ENCODE measurements at regions not wholly inside any gene's neighbourhood (a gene's known extent, or its start where the extent isn't known, plus 50 kb on each side); places are given as distances from the start of the nearest gene placed in this dataset.

DNA sequence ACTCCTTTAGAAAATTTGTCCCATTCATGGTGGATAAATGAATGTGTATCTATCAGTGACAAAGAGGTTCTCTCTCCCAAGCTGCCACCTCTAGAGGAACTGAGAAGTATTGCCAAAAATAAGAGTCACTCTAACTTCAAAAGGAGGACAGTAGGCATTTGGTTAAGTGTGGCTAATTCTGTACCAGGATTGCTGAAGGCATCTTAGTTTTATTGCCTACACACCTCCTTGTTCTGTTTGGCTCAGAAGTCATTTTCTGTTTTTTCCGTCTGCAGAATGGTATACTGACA lies 189.0 kb upstream of the MPPED2 start:
- Histone ChIP-seq H3K27me3 (ENCODE audit: insufficient read depth, poor library complexity, severe bottlenecking) (no peaks in the 10 kb centered on the region), H3K27ac (replicated peaks) (no peak overlapping the region), H3K4me3 (replicated peaks; ENCODE audit: insufficient read depth, low read length) (no peak overlapping the region)
- no peak for DNase-seq (ENCODE audit: low read depth in 1 of 2, low spot score in 1 of 2)
- TF ChIP-seq SPI1 (IDR thresholded peaks at IDR 0.05; ENCODE audit: borderline replicate concordance, low read depth) = no peak
- TF ChIP-seq REST (IDR thresholded peaks at IDR 0.05; ENCODE audit: insufficient replicate concordance, low read depth) = no peak
- TF ChIP-seq, protein P1, sequence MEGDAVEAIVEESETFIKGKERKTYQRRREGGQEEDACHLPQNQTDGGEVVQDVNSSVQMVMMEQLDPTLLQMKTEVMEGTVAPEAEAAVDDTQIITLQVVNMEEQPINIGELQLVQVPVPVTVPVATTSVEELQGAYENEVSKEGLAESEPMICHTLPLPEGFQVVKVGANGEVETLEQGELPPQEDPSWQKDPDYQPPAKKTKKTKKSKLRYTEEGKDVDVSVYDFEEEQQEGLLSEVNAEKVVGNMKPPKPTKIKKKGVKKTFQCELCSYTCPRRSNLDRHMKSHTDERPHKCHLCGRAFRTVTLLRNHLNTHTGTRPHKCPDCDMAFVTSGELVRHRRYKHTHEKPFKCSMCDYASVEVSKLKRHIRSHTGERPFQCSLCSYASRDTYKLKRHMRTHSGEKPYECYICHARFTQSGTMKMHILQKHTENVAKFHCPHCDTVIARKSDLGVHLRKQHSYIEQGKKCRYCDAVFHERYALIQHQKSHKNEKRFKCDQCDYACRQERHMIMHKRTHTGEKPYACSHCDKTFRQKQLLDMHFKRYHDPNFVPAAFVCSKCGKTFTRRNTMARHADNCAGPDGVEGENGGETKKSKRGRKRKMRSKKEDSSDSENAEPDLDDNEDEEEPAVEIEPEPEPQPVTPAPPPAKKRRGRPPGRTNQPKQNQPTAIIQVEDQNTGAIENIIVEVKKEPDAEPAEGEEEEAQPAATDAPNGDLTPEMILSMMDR (IDR thresholded peaks at IDR 0.05; ENCODE audit: insufficient read depth, low read length) = no peak
- TF ChIP-seq GABPA (IDR thresholded peaks at IDR 0.05; ENCODE audit: low read depth) = no peak
- no peak for TF ChIP-seq POLR2AphosphoS5 (IDR thresholded peaks at IDR 0.05; ENCODE audit: low read depth)

DNA sequence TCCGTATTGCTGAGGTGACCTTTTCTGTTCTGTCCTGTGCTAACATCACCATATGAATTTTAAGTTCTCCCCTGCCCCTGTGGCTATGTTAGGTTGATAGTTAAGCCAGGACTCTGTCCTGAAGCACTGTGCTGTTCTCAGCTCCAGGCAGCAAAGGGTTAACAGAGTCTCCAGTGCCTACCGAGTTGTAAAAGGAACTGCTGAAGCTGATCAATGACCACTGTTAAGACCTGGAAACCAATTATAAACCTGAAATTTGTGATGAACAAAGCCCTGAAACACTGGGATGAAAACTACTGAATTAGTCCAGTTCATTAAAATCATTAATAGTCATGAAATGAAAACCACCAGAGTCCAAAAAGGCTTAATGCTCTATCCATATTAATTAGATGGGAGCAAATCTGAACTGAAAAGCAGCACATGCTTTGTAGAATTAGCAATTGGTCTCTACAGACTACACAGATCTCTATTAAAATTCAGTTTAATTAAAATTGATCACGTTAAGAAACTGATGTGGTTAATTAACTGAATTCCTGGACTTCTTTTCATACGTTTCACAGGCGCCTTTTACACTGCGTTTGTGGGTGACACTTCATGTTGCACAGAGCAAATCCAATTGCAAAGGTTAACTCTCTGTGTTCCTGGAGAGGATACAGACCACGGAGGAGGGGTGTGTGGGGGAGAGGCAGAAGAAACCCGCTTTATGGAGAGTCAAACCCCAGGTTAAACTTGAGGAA lies 188.5 kb upstream of the MPPED2 start:
- no peak for DNase-seq (ENCODE audit: low read depth in 1 of 2, low spot score in 1 of 2)
- TF ChIP-seq SPI1 (IDR thresholded peaks at IDR 0.05; ENCODE audit: borderline replicate concordance, low read depth) = no peak
- no peak for TF ChIP-seq REST (IDR thresholded peaks at IDR 0.05; ENCODE audit: insufficient replicate concordance, low read depth)
- TF ChIP-seq, protein P1 (IDR thresholded peaks at IDR 0.05; ENCODE audit: insufficient read depth, low read length) = no peak
- Histone ChIP-seq H3K27me3 (ENCODE audit: insufficient read depth, poor library complexity, severe bottlenecking) (no peaks in the 10 kb centered on the region), H3K27ac (replicated peaks) (no peak overlapping the region), H3K4me3 (replicated peaks; ENCODE audit: insufficient read depth, low read length) (no peak overlapping the region)

- Histone ChIP-seq H3K4me3 (replicated peaks; ENCODE audit: insufficient read depth, low read length) (no peak overlapping the region), H3K27me3 (ENCODE audit: insufficient read depth, poor library complexity, severe bottlenecking) (no peaks in the 10 kb centered on the region), H3K27ac (replicated peaks) (no peak overlapping the region)
- DNase-seq (ENCODE audit: low read depth in 1 of 2, low spot score in 1 of 2) = no peak
- TF ChIP-seq GABPA (IDR thresholded peaks at IDR 0.05; ENCODE audit: low read depth) (no peak), REST (IDR thresholded peaks at IDR 0.05; ENCODE audit: insufficient replicate concordance, low read depth) (no peak), SPI1 (IDR thresholded peaks at IDR 0.05; ENCODE audit: borderline replicate concordance, low read depth) (no peak), POLR2AphosphoS5 (IDR thresholded peaks at IDR 0.05; ENCODE audit: low read depth) (no peak)
- TF ChIP-seq, protein P1 (IDR thresholded peaks at IDR 0.05; ENCODE audit: insufficient read depth, low read length) = no peak
These were observed 186.8 kb upstream of the MPPED2 start for GRCh38 chr11:30772908-30773307.
